ENCODE measurements at regions not wholly inside any gene's neighbourhood (a gene's known extent, or its start where the extent isn't known, plus 50 kb on each side); places are given as distances from the start of the nearest gene placed in this dataset.

DNA sequence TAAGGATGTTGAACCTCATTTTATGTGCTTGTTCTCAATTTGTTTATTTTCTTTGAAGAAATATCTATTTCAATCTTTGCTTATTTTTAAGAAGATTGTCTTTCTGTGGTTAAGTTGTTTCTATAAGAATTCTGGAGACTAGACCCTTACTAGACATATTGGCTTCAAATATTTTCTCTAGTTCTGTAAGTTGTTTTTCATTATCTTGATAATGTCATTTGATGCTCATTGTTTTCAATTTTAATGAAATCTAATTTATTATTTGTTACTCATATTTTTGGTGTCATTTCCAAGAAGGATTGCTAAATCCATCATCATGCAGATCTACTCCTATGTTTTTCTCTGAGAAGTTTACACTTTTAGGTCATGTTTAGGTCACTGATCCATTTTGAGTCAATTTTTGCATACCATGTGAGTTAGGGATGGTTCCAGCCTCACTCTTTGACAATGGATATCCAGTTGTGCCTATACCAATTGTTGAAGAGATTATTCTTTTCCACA is 874.8 kb upstream of the SLITRK6 start:
- TF ChIP-seq EP300 (IDR thresholded peaks at IDR 0.05) (no peak), POLR2AphosphoS5 (IDR thresholded peaks at IDR 0.05) (no peak), POLR2A (IDR thresholded peaks at IDR 0.05) (no peak)
- TF ChIP-seq, protein P1, sequence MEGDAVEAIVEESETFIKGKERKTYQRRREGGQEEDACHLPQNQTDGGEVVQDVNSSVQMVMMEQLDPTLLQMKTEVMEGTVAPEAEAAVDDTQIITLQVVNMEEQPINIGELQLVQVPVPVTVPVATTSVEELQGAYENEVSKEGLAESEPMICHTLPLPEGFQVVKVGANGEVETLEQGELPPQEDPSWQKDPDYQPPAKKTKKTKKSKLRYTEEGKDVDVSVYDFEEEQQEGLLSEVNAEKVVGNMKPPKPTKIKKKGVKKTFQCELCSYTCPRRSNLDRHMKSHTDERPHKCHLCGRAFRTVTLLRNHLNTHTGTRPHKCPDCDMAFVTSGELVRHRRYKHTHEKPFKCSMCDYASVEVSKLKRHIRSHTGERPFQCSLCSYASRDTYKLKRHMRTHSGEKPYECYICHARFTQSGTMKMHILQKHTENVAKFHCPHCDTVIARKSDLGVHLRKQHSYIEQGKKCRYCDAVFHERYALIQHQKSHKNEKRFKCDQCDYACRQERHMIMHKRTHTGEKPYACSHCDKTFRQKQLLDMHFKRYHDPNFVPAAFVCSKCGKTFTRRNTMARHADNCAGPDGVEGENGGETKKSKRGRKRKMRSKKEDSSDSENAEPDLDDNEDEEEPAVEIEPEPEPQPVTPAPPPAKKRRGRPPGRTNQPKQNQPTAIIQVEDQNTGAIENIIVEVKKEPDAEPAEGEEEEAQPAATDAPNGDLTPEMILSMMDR (IDR thresholded peaks at IDR 0.05) = no peak

Data from sigmoid colon (tissue), 4 donors.